Mononuclear cell (primary cell): ENCODE measurements at regions not wholly inside any gene's neighbourhood (a gene's known extent, or its start where the extent isn't known, plus 50 kb on each side); places are given as distances from the start of the nearest gene placed in this dataset.

Experiments used
- H3K27me3 ChIP-seq: 2 replicates; pipeline ENCODE4 v1.6.0; 2011; ENCODE audit warnings: low read length, control low read depth; ENCODE audit not compliant: insufficient read depth
- H3K4me1 ChIP-seq: 2 replicates; pipeline ENCODE4 v1.5.1; 2011; ENCODE audit warnings: mild to moderate bottlenecking, low read length, control low read depth; ENCODE audit not compliant: insufficient read depth
- H3K4me3 ChIP-seq: 2 replicates; pipeline ENCODE4 v1.5.1; 2011; ENCODE audit warnings: mild to moderate bottlenecking, low read length, moderate library complexity
- H3K9me3 ChIP-seq: 2 replicates; pipeline ENCODE4 v1.5.1; 2011; ENCODE audit warnings: low read depth, mild to moderate bottlenecking, control low read depth, low read length

GRCh38 chr1:239874831-239875230 lies 216.9 kb upstream of the FMN2 start:
- no peaks in the 10 kb centered on the region for H3K4me1 ChIP-seq
- H3K27me3 ChIP-seq, result no peaks in the 10 kb centered on the region
- H3K9me3 ChIP-seq, result no peaks in the 10 kb centered on the region
- no peak overlapping the region for H3K4me3 ChIP-seq

GRCh38 chr1:239879321-239880170 lies 212.1 kb upstream of the FMN2 start:
- Histone ChIP-seq H3K27me3 (no peaks in the 10 kb centered on the region), H3K4me1 (no peaks in the 10 kb centered on the region), H3K4me3 (no peak overlapping the region), H3K9me3 (no peaks in the 10 kb centered on the region)

GRCh38 chr1:239882967-239883366 lies 208.7 kb upstream of the FMN2 start:
- H3K27me3 ChIP-seq, result no peaks in the 10 kb centered on the region
- H3K9me3 ChIP-seq, result no peaks in the 10 kb centered on the region
- H3K4me3 ChIP-seq, result no peak overlapping the region
- no peaks in the 10 kb centered on the region for H3K4me1 ChIP-seq

- no peak overlapping the region for H3K4me3 ChIP-seq
- no peaks in the 10 kb centered on the region for H3K27me3 ChIP-seq
- H3K9me3 ChIP-seq, result no peaks in the 10 kb centered on the region
- no peaks in the 10 kb centered on the region for H3K4me1 ChIP-seq
Observed at GRCh38 chr1:239884796-239885195, 206.9 kb upstream of the FMN2 start.

- H3K9me3 ChIP-seq, result no peaks in the 10 kb centered on the region
- no peak overlapping the region for H3K4me3 ChIP-seq
- no peaks in the 10 kb centered on the region for H3K27me3 ChIP-seq
- no peaks in the 10 kb centered on the region for H3K4me1 ChIP-seq
Observed at GRCh38 chr1:239886266-239886665, 205.4 kb upstream of the FMN2 start.

GRCh38 chr1:239888639-239889038 lies 203.0 kb upstream of the FMN2 start:
- Histone ChIP-seq H3K27me3 (no peaks in the 10 kb centered on the region), H3K9me3 (no peaks in the 10 kb centered on the region), H3K4me1 (no peaks in the 10 kb centered on the region), H3K4me3 (no peak overlapping the region)

GRCh38 chr1:239891621-239892358 lies 199.9 kb upstream of the FMN2 start:
- H3K27me3 ChIP-seq, result no peaks in the 10 kb centered on the region

GRCh38 chr1:239892602-239893001 lies 199.1 kb upstream of the FMN2 start:
- Histone ChIP-seq H3K4me3 (no peak overlapping the region), H3K9me3 (no peaks in the 10 kb centered on the region), H3K27me3 (no peaks in the 10 kb centered on the region), H3K4me1 (peaks cover 1% of the 10 kb centered on the region)

More at GRCh38 chr1:239891621-239892358, 199.9 kb upstream of the FMN2 start:
- Histone ChIP-seq H3K9me3 (no peaks in the 10 kb centered on the region), H3K4me3 (no peak overlapping the region), H3K4me1 (no peaks in the 10 kb centered on the region)

- Histone ChIP-seq H3K4me3 (no peak overlapping the region), H3K27me3 (no peaks in the 10 kb centered on the region), H3K4me1 (peaks cover 6% of the 10 kb centered on the region), H3K9me3 (no peaks in the 10 kb centered on the region)
Observed at GRCh38 chr1:239893127-239893731, 198.5 kb upstream of the FMN2 start.

- Histone ChIP-seq H3K9me3 (no peaks in the 10 kb centered on the region), H3K4me3 (no peak overlapping the region), H3K4me1 (peaks cover 6% of the 10 kb centered on the region), H3K27me3 (no peaks in the 10 kb centered on the region)
Observed at GRCh38 chr1:239896569-239896968, 195.1 kb upstream of the FMN2 start.

- Histone ChIP-seq H3K4me1 (peaks cover 6% of the 10 kb centered on the region), H3K9me3 (no peaks in the 10 kb centered on the region), H3K4me3 (no peak overlapping the region), H3K27me3 (no peaks in the 10 kb centered on the region)
Observed at GRCh38 chr1:239896980-239897379, 194.7 kb upstream of the FMN2 start.

- H3K4me3 ChIP-seq, result no peak overlapping the region
Observed at GRCh38 chr1:239897458-239897857, 194.2 kb upstream of the FMN2 start.

GRCh38 chr1:239898062-239898730 lies 193.5 kb upstream of the FMN2 start:
- Histone ChIP-seq H3K9me3 (no peaks in the 10 kb centered on the region), H3K4me1 (peaks cover 6% of the 10 kb centered on the region), H3K4me3 (no peak overlapping the region), H3K27me3 (no peaks in the 10 kb centered on the region)

More at GRCh38 chr1:239897458-239897857, 194.2 kb upstream of the FMN2 start:
- Histone ChIP-seq H3K4me1 (peaks cover 6% of the 10 kb centered on the region), H3K27me3 (no peaks in the 10 kb centered on the region), H3K9me3 (no peaks in the 10 kb centered on the region)

GRCh38 chr1:239899747-239900146 lies 191.9 kb upstream of the FMN2 start:
- Histone ChIP-seq H3K9me3 (no peaks in the 10 kb centered on the region), H3K4me1 (peaks cover 6% of the 10 kb centered on the region), H3K27me3 (no peaks in the 10 kb centered on the region), H3K4me3 (no peak overlapping the region)

- Histone ChIP-seq H3K27me3 (no peaks in the 10 kb centered on the region), H3K4me3 (no peak overlapping the region), H3K9me3 (no peaks in the 10 kb centered on the region), H3K4me1 (peaks cover 14% of the 10 kb centered on the region)
Observed at GRCh38 chr1:239906394-239906793, 185.3 kb upstream of the FMN2 start.
